Liver (tissue), 3 donors: ENCODE measurements at regions not wholly inside any gene's neighbourhood (a gene's known extent, or its start where the extent isn't known, plus 50 kb on each side); places are given as distances from the start of the nearest gene placed in this dataset.

ENCODE experiments used
- CTCF ChIP-seq: fragments of 150-350 bp; IDR thresholded peaks from 2 replicates; pipeline ENCODE4 v1.5.1; 2017; ENCODE audit warnings: improper control_type of control experiment, low read depth, low read length; ENCODE audit not compliant: missing input control
- EGR1 ChIP-seq, 2 donors: IDR thresholded peaks; 2 replicates each; pipeline ENCODE4 v1.6.1; 2016 to 2018; ENCODE audit warnings: antibody characterized with exemption in 2 of 2, low read depth in 2 of 2
- FOXA1 ChIP-seq: IDR thresholded peaks from 2 replicates; pipeline ENCODE4 v1.6.1; 2016; ENCODE audit warnings: antibody characterized with exemption
- JUND ChIP-seq, 2 donors: IDR thresholded peaks; 2 replicates each; pipeline ENCODE4 v1.6.1; 2016; ENCODE audit warnings: antibody characterized with exemption in 2 of 2
- RXRA ChIP-seq, 2 donors: IDR thresholded peaks; 2 replicates each; pipeline ENCODE4 v1.6.1; 2017 to 2018; ENCODE audit warnings: antibody characterized with exemption in 2 of 2, mild to moderate bottlenecking in 1 of 2
- TAF1 ChIP-seq: conservative IDR thresholded peaks from 2 replicates; pipeline ENCODE4 v1.6.1; 2016; ENCODE audit warnings: antibody characterized with exemption, mild to moderate bottlenecking
- YY1 ChIP-seq: IDR thresholded peaks from 2 replicates; pipeline ENCODE4 v1.6.1; 2016; ENCODE audit warnings: antibody characterized with exemption, mild to moderate bottlenecking
- TF ChIP-seq, protein P1 (sequence below): IDR thresholded peaks from 2 replicates; pipeline ENCODE4 v1.6.1; 2016; ENCODE audit warnings: antibody characterized with exemption
- donor health status: healthy.
- donor health status: healthy.

DNA sequence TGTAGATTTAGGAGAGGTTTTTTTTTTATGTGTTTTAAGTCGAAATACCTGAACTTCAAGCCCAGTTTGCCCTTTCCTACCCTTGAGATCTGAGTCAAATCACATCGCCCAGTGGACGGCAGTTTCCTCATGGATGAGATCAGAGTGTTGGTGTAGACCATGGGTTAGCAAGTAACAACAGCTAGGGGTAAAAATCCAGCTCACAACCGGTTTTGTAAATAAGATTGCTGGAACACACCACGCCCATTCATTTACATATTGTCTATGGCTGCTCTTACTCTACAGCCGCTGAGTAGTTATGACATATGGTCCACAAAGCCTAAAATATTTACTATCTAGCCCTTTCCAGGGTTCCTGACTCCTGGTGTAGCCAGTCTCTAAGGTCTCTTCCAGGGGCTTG, 158.5 kb upstream of the PLEKHG7 start:
- TF ChIP-seq CTCF (no peak), EGR1 (IDR thresholded peaks at IDR 0.05; ENCODE audit: low read depth in 2 of 2) (no peak), FOXA1 (no peak), TAF1 (no peak), JUND (IDR thresholded peaks at IDR 0.05) (no peak), RXRA (IDR thresholded peaks at IDR 0.05) (no peak), YY1 (no peak)
- TF ChIP-seq, protein P1, sequence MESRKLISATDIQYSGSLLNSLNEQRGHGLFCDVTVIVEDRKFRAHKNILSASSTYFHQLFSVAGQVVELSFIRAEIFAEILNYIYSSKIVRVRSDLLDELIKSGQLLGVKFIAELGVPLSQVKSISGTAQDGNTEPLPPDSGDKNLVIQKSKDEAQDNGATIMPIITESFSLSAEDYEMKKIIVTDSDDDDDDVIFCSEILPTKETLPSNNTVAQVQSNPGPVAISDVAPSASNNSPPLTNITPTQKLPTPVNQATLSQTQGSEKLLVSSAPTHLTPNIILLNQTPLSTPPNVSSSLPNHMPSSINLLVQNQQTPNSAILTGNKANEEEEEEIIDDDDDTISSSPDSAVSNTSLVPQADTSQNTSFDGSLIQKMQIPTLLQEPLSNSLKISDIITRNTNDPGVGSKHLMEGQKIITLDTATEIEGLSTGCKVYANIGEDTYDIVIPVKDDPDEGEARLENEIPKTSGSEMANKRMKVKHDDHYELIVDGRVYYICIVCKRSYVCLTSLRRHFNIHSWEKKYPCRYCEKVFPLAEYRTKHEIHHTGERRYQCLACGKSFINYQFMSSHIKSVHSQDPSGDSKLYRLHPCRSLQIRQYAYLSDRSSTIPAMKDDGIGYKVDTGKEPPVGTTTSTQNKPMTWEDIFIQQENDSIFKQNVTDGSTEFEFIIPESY = no peak
